ENCODE measurements at regions not wholly inside any gene's neighbourhood (a gene's known extent, or its start where the extent isn't known, plus 50 kb on each side); places are given as distances from the start of the nearest gene placed in this dataset.

DNA sequence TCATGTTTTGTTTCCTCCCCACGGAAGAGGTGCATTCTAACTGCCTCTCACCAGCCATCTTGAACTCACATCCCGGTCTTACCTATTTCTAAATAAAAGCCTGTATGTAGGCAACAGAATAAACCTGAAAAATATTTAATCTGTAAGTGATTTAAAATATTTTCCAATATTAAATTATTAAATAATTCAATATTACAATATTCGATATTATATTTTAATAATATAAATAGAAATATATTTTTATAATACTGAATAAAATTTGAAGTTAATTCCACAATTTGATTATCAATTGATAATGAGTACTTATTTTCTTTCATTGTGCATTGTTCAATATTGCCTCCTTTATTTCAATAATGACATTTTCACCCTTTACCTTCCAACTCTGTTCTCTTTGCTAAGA, 404.4 kb downstream of the CYLC2 start (continued):
- TF ChIP-seq CTCF (IDR thresholded peaks at IDR 0.05 in 2 of 3, conservative IDR thresholded peaks at IDR 0.05 in 1 of 3; ENCODE audit: borderline replicate concordance in 1 of 3, insufficient read depth in 1 of 3, low read depth in 2 of 3, low read length in 2 of 3) (no peak), JUND (IDR thresholded peaks at IDR 0.05) (no peak), RAD21 (IDR thresholded peaks at IDR 0.05; ENCODE audit: low read depth) (no peak)
- TF ChIP-seq, protein P1, sequence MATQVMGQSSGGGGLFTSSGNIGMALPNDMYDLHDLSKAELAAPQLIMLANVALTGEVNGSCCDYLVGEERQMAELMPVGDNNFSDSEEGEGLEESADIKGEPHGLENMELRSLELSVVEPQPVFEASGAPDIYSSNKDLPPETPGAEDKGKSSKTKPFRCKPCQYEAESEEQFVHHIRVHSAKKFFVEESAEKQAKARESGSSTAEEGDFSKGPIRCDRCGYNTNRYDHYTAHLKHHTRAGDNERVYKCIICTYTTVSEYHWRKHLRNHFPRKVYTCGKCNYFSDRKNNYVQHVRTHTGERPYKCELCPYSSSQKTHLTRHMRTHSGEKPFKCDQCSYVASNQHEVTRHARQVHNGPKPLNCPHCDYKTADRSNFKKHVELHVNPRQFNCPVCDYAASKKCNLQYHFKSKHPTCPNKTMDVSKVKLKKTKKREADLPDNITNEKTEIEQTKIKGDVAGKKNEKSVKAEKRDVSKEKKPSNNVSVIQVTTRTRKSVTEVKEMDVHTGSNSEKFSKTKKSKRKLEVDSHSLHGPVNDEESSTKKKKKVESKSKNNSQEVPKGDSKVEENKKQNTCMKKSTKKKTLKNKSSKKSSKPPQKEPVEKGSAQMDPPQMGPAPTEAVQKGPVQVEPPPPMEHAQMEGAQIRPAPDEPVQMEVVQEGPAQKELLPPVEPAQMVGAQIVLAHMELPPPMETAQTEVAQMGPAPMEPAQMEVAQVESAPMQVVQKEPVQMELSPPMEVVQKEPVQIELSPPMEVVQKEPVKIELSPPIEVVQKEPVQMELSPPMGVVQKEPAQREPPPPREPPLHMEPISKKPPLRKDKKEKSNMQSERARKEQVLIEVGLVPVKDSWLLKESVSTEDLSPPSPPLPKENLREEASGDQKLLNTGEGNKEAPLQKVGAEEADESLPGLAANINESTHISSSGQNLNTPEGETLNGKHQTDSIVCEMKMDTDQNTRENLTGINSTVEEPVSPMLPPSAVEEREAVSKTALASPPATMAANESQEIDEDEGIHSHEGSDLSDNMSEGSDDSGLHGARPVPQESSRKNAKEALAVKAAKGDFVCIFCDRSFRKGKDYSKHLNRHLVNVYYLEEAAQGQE (IDR thresholded peaks at IDR 0.05; ENCODE audit: low read depth): no peak

DNA sequence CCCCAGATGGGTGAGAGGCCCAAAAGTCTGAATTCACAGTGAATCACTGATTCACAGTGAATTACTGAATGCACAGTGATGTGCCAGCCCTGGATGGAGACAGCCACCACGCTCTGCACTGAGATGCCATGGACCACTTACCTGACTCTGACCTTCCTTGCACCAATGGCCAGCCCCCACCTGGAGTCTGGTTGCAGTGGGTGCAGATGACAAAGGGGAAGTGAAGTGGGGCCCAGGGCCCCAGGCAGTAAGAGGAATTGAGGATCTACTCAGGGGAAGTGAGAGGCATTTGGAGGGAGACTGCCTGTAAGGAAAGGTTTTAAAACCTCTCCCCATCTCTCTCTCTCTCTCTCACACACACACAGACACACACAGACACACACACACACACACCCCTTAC, 412.1 kb downstream of the CYLC2 start:
- RAD21 ChIA-PET (ENCODE audit: low non-redundant PET in 1 of 2, low total read pairs in 2 of 2, uncharacterized antibody in 2 of 2, unreplicated experiment in 2 of 2): no interaction called here
- H3K9me3 ChIP-seq (ENCODE audit: control insufficient read depth in 1 of 2, insufficient read depth in 1 of 2, low read depth in 1 of 2, low read length in 2 of 2): peaks cover 0 to 10% of the 10 kb centered on the region in 2 experiments; a peak in 2 of 4 replicates
- no TSS peak for BruUV-seq (replicated peaks)

More for the DNA sequence above, 412.1 kb downstream of the CYLC2 start:
- POLR2A ChIA-PET: no interaction called here
- H3K4me1 ChIP-seq (ENCODE audit: control insufficient read depth in 1 of 2, insufficient read depth in 2 of 2, low read length in 2 of 2): no peaks in the 10 kb centered on the region
- H3K4me3 ChIP-seq (replicated peaks in 1 of 2; ENCODE audit: low read depth in 1 of 2, low read length in 2 of 2): no peak overlapping the region
- H4K20me1 ChIP-seq (ENCODE audit: insufficient read depth): no peaks in the 10 kb centered on the region
- CTCF ChIA-PET: no interaction called here
- no peak overlapping the region for H3K4me2 ChIP-seq (ENCODE audit: low read length)
- ATAC-seq (no peak), DNase-seq (ENCODE audit: low read depth, low spot score) (no peak)
- H3K27ac ChIP-seq (ENCODE audit: low read depth, low read length): no peak overlapping the region
- H3K79me2 ChIP-seq (ENCODE audit: insufficient read depth, low read length): no peaks in the 10 kb centered on the region
- TF ChIP-seq ZFX (IDR thresholded peaks at IDR 0.05) (no peak), CBX3 (IDR thresholded peaks at IDR 0.05; ENCODE audit: low read depth) (no peak), ZBTB33 (IDR thresholded peaks at IDR 0.05; ENCODE audit: extremely low read depth, insufficient replicate concordance, low read length) (no peak), RAD21 (IDR thresholded peaks at IDR 0.05; ENCODE audit: low read depth) (no peak), FOSL1 (IDR thresholded peaks at IDR 0.05; ENCODE audit: low read depth) (no peak)
- H3K27me3 ChIP-seq (ENCODE audit: insufficient read depth, low read length): no peaks in the 10 kb centered on the region
- H3K9me2 ChIP-seq (ENCODE audit: insufficient read depth): no peaks in the 10 kb centered on the region
- no peak overlapping the region for H3K9ac ChIP-seq (ENCODE audit: low read length)
- H3K36me3 ChIP-seq (ENCODE audit: control insufficient read depth in 1 of 2, insufficient read depth in 2 of 2, low read length in 2 of 2): no peaks in the 10 kb centered on the region
- H2AFZ ChIP-seq (ENCODE audit: low read depth, low read length, poor library complexity, severe bottlenecking): no peak overlapping the region
- intact Hi-C loops (cut with micrococcal nuclease): no loop called here
